GM23338 (cell line): ENCODE measurements at regions not wholly inside any gene's neighbourhood (a gene's known extent, or its start where the extent isn't known, plus 50 kb on each side); places are given as distances from the start of the nearest gene placed in this dataset.

Source experiments
- ATAC-seq: fragments of 200-7000 bp; cut with Tn5 transposase; 3 replicates; pipeline ENCODE4 v1.9.1; 2020
- DNase-seq: peaks from one replicate; pipeline ENCODE4 v3.0.0-alpha.2; 2015; ENCODE audit warnings: low spot score
- H2AFZ ChIP-seq: fragments of 200-600 bp; sonication (generic); 2 replicates; pipeline ENCODE4 v1.8.0; 2016; ENCODE audit warnings: antibody characterized with exemption, mild to moderate bottlenecking, moderate library complexity
- H3F3A ChIP-seq: fragments of 200-600 bp; sonication (generic); replicated peaks from 2 replicates; pipeline ENCODE4 v1.8.0; 2017; ENCODE audit warnings: antibody characterized with exemption, mixed run types, low read depth
- H3K27ac ChIP-seq: fragments of 200-600 bp; sonication (generic); 2 replicates; pipeline ENCODE4 v1.6.1; 2016; ENCODE audit warnings: low read depth
- H3K27me3 ChIP-seq: fragments of 200-600 bp; sonication (generic); 2 replicates; pipeline ENCODE4 v1.8.0; 2016; ENCODE audit warnings: mild to moderate bottlenecking, mixed run types, moderate library complexity; ENCODE audit not compliant: insufficient read depth
- H3K36me3 ChIP-seq: fragments of 200-600 bp; sonication (generic); 2 replicates; pipeline ENCODE4 v1.8.0; 2016; ENCODE audit warnings: mild to moderate bottlenecking; ENCODE audit not compliant: insufficient read depth
- H3K4me1 ChIP-seq: fragments of 200-600 bp; sonication (generic); 2 replicates; pipeline ENCODE4 v1.8.0; 2016; ENCODE audit warnings: mild to moderate bottlenecking, moderate library complexity; ENCODE audit not compliant: insufficient read depth
- H3K4me2 ChIP-seq: fragments of 200-600 bp; sonication (generic); 2 replicates; pipeline ENCODE4 v1.7.1; 2017; ENCODE audit warnings: mixed run types
- H3K4me3 ChIP-seq: fragments of 200-600 bp; sonication (generic); 2 replicates; pipeline ENCODE4 v1.6.1; 2016; ENCODE audit warnings: mixed run types
- H3K79me2 ChIP-seq: fragments of 200-600 bp; sonication (generic); replicated peaks from 2 replicates; pipeline ENCODE4 v1.8.0; 2017; ENCODE audit warnings: mild to moderate bottlenecking; ENCODE audit not compliant: insufficient read depth
- H3K9me2 ChIP-seq: fragments of 200-600 bp; sonication (generic); 2 replicates; pipeline ENCODE4 v1.8.0; 2017; ENCODE audit not compliant: insufficient read depth
- H4K20me1 ChIP-seq: fragments of 200-600 bp; sonication (generic); replicated peaks from 2 replicates; pipeline ENCODE4 v1.8.0; 2017; ENCODE audit warnings: mild to moderate bottlenecking; ENCODE audit not compliant: insufficient read depth
- H3K27ac Mint-ChIP-seq: 2 replicates; pipeline ENCODE4 v1.8.0; 2020; ENCODE audit warnings: inconsistent platforms, mild to moderate bottlenecking, moderate library complexity, mixed read lengths
- H3K27me3 Mint-ChIP-seq: 3 replicates; pipeline ENCODE4 v1.8.0; 2022; ENCODE audit warnings: low read depth, mild to moderate bottlenecking, moderate library complexity, mixed read lengths, inconsistent platforms; ENCODE audit not compliant: insufficient read depth, poor library complexity
- H3K36me3 Mint-ChIP-seq: 3 replicates; pipeline ENCODE4 v1.8.0; 2021; ENCODE audit warnings: low read depth, mild to moderate bottlenecking, inconsistent platforms, moderate library complexity, mixed read lengths
- H3K4me1 Mint-ChIP-seq: 3 replicates; pipeline ENCODE4 v1.8.0; 2020; ENCODE audit warnings: mild to moderate bottlenecking, inconsistent platforms, mixed read lengths
- H3K4me3 Mint-ChIP-seq: 3 replicates; pipeline ENCODE4 v1.8.0; 2021; ENCODE audit warnings: moderate library complexity, mild to moderate bottlenecking, inconsistent platforms, mixed read lengths
- H3K9me3 Mint-ChIP-seq: 3 replicates; pipeline ENCODE4 v1.8.0; 2020; ENCODE audit warnings: moderate library complexity, mild to moderate bottlenecking, inconsistent platforms, mixed read lengths
- CREB1 ChIP-seq: fragments of 250-450 bp; sonication (Bioruptor Pico); IDR thresholded peaks from 2 replicates; pipeline ENCODE4 v1.5.0; 2020; ENCODE audit warnings: low read depth, mild to moderate bottlenecking, moderate library complexity
- CTCF ChIP-seq, 2 experiments: fragments of 200-600 bp in 1 of 2; sonication (generic) in 1 of 2; conservative IDR thresholded peaks; 2 replicates each; pipeline versions ENCODE4 v1.5.1 to v1.6.1; 2016 to 2017; ENCODE audit warnings: antibody characterized with exemption in 2 of 2, low read depth in 2 of 2, mild to moderate bottlenecking in 2 of 2, moderate library complexity in 1 of 2
- ETS1 ChIP-seq: IDR thresholded peaks from 2 replicates; pipeline ENCODE4 v1.6.1; 2016; ENCODE audit warnings: antibody characterized with exemption
- EZH2 ChIP-seq: fragments of 200-600 bp; sonication (generic); IDR thresholded peaks from one replicate; pipeline ENCODE4 v1.8.0; 2017; ENCODE audit warnings: antibody characterized with exemption, mild to moderate bottlenecking, low read depth; ENCODE audit not compliant: unreplicated experiment
- EZH2phosphoT487 ChIP-seq: fragments of 200-600 bp; sonication (generic); IDR thresholded peaks from one replicate; pipeline ENCODE4 v1.8.1; 2018; ENCODE audit warnings: antibody characterized with exemption; ENCODE audit not compliant: unreplicated experiment
- JUNB ChIP-seq: IDR thresholded peaks from one replicate; pipeline ENCODE4 v1.6.1; 2016; ENCODE audit warnings: antibody characterized with exemption; ENCODE audit not compliant: unreplicated experiment
- NANOG ChIP-seq: IDR thresholded peaks from 2 replicates; pipeline ENCODE4 v1.6.1; 2016; ENCODE audit warnings: antibody characterized with exemption, borderline replicate concordance
- POLR2AphosphoS5 ChIP-seq: IDR thresholded peaks from 2 replicates; pipeline ENCODE4 v1.6.1; 2016; ENCODE audit warnings: antibody characterized with exemption, low read depth
- REST ChIP-seq: IDR thresholded peaks from one replicate; pipeline ENCODE4 v1.6.1; 2018; ENCODE audit warnings: antibody characterized with exemption; ENCODE audit not compliant: unreplicated experiment
- ZNF114 ChIP-seq: fragments of 250-450 bp; sonication (Bioruptor Pico); IDR thresholded peaks from 2 replicates; pipeline ENCODE4 v1.5.0; 2020; ENCODE audit warnings: mild to moderate bottlenecking, moderate library complexity
- ZNF331 ChIP-seq: fragments of 250-450 bp; sonication (Bioruptor Pico); IDR thresholded peaks from 2 replicates; pipeline ENCODE4 v1.5.0; 2020; ENCODE audit warnings: low read depth, mild to moderate bottlenecking, moderate library complexity
- ZNF462 ChIP-seq: fragments of 250-450 bp; sonication (Bioruptor Pico); IDR thresholded peaks from 2 replicates; pipeline ENCODE4 v1.5.0; 2020; ENCODE audit warnings: mild to moderate bottlenecking, moderate library complexity

- Mint-ChIP-seq H3K4me3 (no peak overlapping the region), H3K4me1 (no peaks in the 10 kb centered on the region), H3K27ac (no peak overlapping the region), H3K36me3 (no peaks in the 10 kb centered on the region), H3K27me3 (no peaks in the 10 kb centered on the region), H3K9me3 (no peaks in the 10 kb centered on the region)
- no peak overlapping the region for H3K4me2 ChIP-seq
- H3K27ac ChIP-seq = no peak overlapping the region
- H4K20me1 ChIP-seq = no peaks in the 10 kb centered on the region
- ATAC-seq = no peak
- H3K9me2 ChIP-seq = no peaks in the 10 kb centered on the region
- no peaks in the 10 kb centered on the region for H3F3A ChIP-seq
- H3K4me3 ChIP-seq = no peak overlapping the region
- H3K4me1 ChIP-seq = no peaks in the 10 kb centered on the region
- no peak for DNase-seq
- no peak overlapping the region for H2AFZ ChIP-seq
- no peaks in the 10 kb centered on the region for H3K27me3 ChIP-seq
- no peaks in the 10 kb centered on the region for H3K36me3 ChIP-seq
- TF ChIP-seq ZNF462 (CRISPR knock-in tag) (no peak), ZNF331 (CRISPR knock-in tag) (no peak), EZH2 (no peak), JUNB (no peak), ZNF114 (CRISPR knock-in tag) (no peak), POLR2AphosphoS5 (no peak), NANOG (no peak), CTCF (conservative IDR thresholded peaks at IDR 0.05; ENCODE audit: low read depth in 2 of 2) (no peak), REST (no peak), CREB1 (CRISPR knock-in tag) (no peak), EZH2phosphoT487 (no peak), ETS1 (no peak)
- no peaks in the 10 kb centered on the region for H3K79me2 ChIP-seq
These were observed 104.0 kb upstream of the SLC16A7 start for GRCh38 chr12:59491877-59492276.
